GM19372 (cell line): ENCODE measurements at regions not wholly inside any gene's neighbourhood (a gene's known extent, or its start where the extent isn't known, plus 50 kb on each side); places are given as distances from the start of the nearest gene placed in this dataset.

ENCODE experiments used
- ATAC-seq: cut with Tn5 transposase; IDR thresholded peaks from one replicate; pipeline ENCODE4 v1.9.1; 2021; ENCODE audit warnings: mild to moderate bottlenecking, low read depth, moderate library complexity; ENCODE audit not compliant: unreplicated experiment

GRCh38 chr6:4396044-4396443 lies 260.7 kb upstream of the ECI2 start:
- no peak for ATAC-seq

- ATAC-seq: no peak
These were observed 260.0 kb upstream of the ECI2 start for GRCh38 chr6:4395386-4395785.

- ATAC-seq: no peak
These were observed 259.4 kb upstream of the ECI2 start for GRCh38 chr6:4394786-4395185.

DNA sequence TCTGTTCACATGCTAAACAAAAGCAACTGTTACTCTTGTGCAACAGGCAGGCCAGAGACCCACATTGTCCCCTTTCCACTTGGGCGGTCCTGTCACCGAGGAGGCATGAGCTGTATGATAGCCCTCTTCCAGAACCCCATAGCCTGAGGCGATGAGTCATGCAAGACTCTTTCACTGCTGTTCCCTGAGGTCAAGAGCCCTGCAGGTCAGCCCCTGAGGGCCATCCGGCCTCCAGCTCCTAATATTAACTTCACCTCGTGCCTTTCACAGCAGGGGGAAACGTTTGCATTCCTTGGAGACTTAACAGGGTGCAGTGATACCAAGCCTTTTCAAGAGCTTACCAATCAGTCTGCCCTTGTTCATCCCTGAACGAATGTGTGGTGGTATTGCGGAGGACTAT lies 253.3 kb upstream of the ECI2 start:
- no peak for ATAC-seq

GRCh38 chr6:4384656-4385055 lies 249.3 kb upstream of the ECI2 start:
- ATAC-seq: no peak

DNA sequence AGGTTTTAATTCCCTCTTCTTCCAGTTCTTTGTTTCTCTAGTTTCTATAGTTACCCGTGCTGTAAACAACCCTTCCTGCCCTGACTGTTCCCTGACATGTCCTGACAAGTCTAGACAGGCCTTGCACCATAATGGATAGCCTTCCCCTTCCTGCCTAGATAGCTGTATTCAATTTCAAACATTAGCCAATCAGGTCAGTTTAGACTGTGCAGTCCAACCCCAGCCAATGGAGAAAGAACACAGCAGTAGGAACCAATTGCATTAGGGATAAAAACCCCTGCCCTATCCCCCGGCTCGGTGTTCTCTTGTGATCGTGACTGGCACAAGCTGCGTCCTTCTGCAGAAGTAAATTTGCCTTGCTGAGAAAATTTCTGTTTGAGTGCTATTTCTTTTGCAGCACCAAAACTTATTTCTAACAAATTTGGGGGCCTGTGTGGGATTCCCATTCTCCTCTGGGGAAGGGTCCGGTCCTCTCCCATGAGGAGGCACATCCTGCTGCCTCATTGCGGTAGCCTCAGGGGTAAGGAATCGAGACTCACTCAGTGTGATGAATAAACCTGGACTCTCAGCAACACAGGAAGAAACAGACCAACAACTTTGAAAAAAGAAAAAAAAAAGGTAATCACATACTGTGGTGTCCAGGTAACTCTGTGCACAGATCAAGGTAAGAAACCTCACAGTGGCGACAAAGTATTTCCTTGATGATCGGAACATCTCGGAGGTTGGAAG lies 248.7 kb upstream of the ECI2 start:
- no peak for ATAC-seq

DNA sequence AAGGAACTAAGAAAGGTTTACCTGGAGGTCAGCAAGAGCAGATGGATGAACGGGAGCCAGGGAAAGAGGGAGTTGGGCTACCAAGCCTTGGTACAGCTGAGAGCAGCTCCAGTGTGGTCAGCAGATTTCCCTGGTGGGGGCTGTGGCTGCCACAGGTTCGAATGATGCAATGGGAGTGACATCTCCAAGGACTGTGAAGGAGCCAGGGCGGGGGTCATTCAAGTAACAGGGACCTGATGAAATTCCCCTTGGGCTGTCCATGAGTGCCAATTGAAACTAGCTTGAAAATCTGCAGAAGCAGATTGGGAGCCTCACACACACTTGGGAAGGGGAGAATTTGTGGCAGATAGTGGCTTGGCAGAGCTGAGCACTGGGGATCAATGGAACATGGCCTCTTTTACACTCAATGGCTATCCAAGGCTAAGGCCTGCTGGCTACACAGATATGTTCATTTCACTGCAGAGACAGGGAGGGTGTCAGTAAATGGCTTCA lies 247.0 kb upstream of the ECI2 start:
- no peak for ATAC-seq

- ATAC-seq: no peak
These were observed 246.0 kb upstream of the ECI2 start for GRCh38 chr6:4381381-4381780.

GRCh38 chr6:4380881-4381281 lies 245.5 kb upstream of the ECI2 start:
- ATAC-seq: no peak

DNA sequence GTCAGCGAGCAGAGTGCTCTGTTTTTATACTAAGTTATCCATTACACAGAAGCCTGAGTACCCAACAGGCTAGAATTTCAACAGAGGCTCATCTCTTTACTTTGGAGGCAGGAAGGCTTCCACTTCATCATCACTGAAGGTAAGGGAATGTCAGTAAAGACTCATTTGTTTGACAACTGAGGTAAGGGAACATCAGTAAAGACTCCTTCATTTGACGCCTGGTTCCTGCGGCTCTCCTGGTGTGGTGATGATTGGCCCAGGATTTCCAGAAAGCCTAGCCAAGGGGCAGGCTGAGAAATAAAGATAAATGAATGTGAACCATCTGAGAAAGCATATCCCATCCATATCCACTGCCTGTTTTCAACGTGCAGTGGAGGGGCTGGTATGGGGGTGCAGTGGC lies 244.6 kb upstream of the ECI2 start:
- no peak for ATAC-seq

DNA sequence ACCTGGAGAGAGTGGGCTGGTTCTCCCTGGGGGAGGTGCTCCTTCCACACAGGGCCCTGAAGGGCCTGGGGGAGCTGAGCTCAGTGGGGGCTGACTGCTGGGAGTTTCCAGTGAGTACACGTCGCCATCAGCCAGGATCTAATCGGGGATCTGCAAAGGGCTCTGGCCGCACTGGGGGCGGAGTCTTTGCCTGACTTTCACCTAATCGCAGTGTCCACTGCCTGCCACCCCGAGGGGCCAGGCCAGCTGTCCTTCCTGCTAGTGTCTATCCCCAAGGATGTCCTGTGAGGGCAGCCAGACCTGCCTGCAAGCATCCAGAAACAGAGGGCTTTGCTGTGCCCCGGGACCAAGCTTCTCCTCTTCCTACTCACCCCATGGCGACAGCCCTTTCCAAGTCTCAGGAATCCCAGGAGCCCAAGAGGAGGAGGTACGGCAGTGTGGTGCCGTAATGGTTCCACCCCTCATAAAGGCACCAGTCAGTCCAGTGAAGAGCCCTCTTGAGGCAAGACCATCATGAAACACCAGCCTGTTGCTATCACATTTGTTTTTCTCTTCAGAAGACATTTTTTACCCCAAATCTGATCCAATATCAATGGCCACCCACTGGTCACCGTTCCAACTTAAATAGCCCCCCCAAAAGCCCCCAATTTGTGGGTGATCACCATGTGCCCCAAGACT lies 243.1 kb upstream of the ECI2 start:
- no peak for ATAC-seq

DNA sequence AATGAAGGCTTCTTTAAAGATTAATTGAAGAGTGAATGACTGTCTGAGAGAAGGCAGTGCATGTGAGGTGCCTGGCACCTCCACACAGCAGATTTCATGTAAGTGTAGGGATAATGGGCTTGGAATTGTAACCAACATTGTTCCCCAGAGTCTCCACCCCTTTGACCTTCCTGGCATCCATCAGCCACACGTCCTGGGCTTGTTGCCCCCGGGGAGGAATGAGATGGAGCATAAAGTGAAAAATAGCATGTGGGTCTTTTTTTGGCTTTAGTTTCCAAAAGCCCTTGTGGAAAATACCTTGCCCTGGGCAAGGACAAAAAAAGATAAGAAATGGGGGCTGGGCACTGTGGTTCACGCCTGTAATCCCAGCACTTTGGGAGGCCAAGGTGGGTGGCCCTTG lies 242.2 kb upstream of the ECI2 start:
- ATAC-seq: no peak

DNA sequence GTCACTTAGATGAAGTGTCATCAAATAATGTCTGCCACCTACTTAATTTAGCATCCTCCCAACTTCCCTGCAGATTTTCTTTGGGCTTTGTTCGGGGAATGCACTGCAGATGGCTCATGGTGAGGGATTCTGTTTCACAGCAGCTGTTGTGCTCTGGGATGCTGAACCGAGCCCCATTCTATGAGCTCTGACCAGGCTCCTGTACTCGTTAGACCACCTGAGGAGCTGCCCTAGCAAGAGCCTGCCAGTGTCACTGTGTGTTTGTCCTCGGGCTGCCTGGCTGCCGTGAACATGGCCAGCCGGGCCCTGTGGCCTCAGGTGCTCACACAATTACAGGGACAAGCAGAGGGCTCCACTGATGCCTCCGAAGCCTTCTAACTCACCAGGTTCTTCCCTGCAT lies 238.8 kb upstream of the ECI2 start:
- no peak for ATAC-seq

DNA sequence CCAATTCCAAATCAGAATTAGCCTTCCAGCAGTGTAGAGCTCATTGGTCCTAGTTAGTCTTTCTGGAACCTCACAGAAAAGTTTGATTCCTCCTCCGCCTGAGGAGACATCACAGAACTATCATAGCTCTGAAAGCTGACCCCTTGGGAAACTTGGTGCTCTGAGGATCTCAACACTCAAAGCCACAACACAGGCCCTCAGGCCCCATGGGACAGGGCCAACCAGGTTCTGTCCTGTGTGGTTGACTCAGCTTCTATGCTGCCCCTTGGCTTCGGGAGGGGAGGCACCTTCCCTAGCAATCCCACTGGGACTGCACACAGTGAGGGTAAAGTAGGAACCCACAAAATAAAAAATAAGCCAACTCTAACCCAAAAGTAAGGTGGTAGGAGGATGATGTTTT lies 237.5 kb upstream of the ECI2 start:
- no peak for ATAC-seq

DNA sequence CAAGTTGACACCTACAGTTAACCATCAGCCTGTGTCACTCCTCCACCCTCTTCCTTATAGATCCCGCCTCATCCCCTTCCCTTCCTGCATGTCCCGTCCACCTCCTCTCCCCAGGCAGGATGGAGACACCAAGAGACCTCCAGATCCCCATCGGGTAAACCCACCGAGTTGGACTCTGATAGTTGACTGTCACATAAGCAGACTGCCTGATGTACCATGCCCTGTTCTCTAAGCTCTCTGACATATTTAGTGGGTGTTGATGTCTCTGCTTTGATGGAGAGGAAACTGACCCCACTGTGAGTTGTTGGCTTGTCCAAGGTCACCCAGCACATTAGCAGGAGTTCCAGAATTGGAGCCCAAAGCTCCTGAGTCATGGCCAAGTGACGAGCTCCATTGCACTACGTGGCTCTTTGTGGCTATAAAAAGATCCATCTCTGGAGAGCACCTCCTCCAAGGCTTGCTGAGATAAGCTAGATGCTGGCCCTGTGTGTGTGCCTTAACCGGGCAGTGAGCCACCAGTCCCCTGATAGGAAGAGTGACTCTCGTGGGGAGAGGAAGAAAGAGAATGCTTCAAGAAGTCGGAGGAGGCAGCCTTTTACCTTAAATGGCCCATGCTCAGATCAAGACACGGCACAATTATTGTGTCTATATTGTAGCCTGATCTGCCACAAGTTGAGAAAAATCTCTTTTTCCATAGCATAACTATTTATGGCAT lies 236.0 kb upstream of the ECI2 start:
- ATAC-seq: no peak

DNA sequence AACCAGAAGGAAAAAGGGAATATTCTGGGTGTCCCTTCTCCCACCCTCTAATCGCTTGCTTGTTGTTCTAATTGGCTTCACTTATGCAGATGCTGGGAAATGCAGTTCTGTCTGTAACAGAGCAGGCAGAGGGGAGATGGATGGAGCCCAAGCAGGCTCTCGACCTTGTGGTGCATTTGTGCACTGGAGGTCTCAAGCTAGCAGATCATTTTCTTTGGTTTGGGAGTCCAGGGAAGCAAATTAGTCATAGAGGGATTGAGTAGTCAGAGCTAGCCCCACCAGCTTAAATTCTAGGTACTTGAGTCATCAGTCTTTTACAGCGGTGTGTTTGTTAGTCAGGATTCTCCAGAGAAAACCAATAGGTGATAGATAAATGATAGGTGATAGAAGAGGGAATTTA lies 234.7 kb upstream of the ECI2 start:
- no peak for ATAC-seq

DNA sequence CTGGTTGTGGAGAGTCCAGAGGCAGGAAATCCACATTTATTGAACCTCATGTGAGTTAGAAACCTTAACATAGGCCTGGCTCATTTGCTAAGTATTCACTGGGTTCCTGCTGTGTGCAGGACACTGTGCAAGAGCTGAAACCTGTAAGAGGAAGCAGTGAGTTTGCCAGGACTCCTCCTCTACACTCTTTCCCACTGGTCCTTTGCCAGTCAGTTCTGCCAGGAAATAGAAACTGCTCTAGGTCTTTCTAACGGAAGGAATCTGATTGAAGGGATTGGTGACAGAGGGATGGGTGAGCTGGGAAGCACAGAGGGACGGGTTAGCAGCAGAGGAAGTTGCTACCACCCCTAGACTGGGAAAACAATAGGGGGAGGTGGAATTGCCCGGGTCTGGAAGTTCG lies 234.2 kb upstream of the ECI2 start:
- no peak for ATAC-seq

- ATAC-seq: no peak
These were observed 233.3 kb upstream of the ECI2 start for GRCh38 chr6:4368649-4369048.

DNA sequence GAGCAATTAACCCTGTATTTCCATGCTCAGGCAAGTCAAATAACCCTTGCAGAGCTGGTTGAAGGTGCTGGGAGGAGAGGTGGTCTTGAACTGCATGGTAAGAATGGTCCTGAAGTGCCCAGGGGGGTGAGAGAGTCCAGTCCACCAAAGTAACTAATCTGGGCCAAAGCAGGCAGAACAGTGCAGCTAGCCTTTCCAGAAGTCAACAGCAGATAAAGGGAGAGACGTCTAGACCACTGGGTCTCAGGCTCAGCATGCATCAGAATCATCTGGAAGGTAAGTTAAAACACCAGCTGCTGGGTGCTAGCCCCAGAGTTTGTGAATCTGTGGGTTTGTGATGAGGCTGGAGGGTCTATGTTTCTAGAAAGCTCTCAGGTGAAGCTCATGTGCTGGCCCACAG lies 232.3 kb upstream of the ECI2 start:
- ATAC-seq: no peak

- no peak for ATAC-seq
These were observed 231.4 kb upstream of the ECI2 start for GRCh38 chr6:4366635-4367395.

- no peak for ATAC-seq
These were observed 230.3 kb upstream of the ECI2 start for GRCh38 chr6:4365686-4366085.
